IMR-90 (cell line): ENCODE measurements at regions not wholly inside any gene's neighbourhood (a gene's known extent, or its start where the extent isn't known, plus 50 kb on each side); places are given as distances from the start of the nearest gene placed in this dataset.

ENCODE experiments used
- ATAC-seq: fragments of 200-7000 bp; cut with Tn5 transposase; 2 replicates; pipeline ENCODE4 v1.9.1; 2020; ENCODE audit warnings: low read depth, mild to moderate bottlenecking, moderate library complexity
- BruUV-seq: library from RNA; stranded (reverse); fragments of 400-500 nt; replicated peaks from 2 replicates; lab custom pipeline; 2021; lab: Mats Ljungman, UMichigan
- CTCF ChIA-PET: fragments of 300-600 bp; formaldehyde crosslinking; extraction: SDS; loops from one replicate; lab custom pipeline; 2021; ENCODE audit warnings: antibody characterized with exemption; lab: Yijun Ruan, JAX
- POLR2A ChIA-PET: fragments of 300-600 bp; sonication (Branson Sonifier 250); formaldehyde crosslinking; loops from one replicate; lab custom pipeline; 2022; ENCODE audit warnings: antibody characterized with exemption; ENCODE audit not compliant: unreplicated experiment; lab: Charles Lee
- DNase-seq: peaks from one replicate; pipeline ENCODE4 v3.0.0; 2013
- H2AFZ ChIP-seq: replicated peaks from 2 replicates; pipeline ENCODE3; 2013; ENCODE audit warnings: low read length, mild to moderate bottlenecking; ENCODE audit not compliant: poor library complexity
- H2AK5ac ChIP-seq: 2 replicates; pipeline ENCODE4 v1.6.1; 2013; ENCODE audit warnings: low read depth, low read length, inconsistent platforms
- H2AK9ac ChIP-seq: replicated peaks from 2 replicates; pipeline ENCODE3; 2013; ENCODE audit warnings: mild to moderate bottlenecking, low read depth, low read length, moderate library complexity; ENCODE audit not compliant: poor library complexity
- H2BK120ac ChIP-seq: 2 replicates; pipeline ENCODE4 v1.6.1; 2013; ENCODE audit warnings: low read depth, low read length, inconsistent platforms
- H2BK15ac ChIP-seq: 3 replicates; pipeline ENCODE4 v1.6.1; 2013; ENCODE audit warnings: low read depth, low read length, inconsistent platforms
- H2BK20ac ChIP-seq: 2 replicates; pipeline ENCODE4 v1.6.1; 2013; ENCODE audit warnings: low read depth, mild to moderate bottlenecking, inconsistent platforms, low read length, moderate library complexity
- H2BK5ac ChIP-seq: 2 replicates; pipeline ENCODE4 v1.6.1; 2013; ENCODE audit warnings: mild to moderate bottlenecking, low read depth, low read length, inconsistent platforms; ENCODE audit not compliant: poor library complexity, severe bottlenecking
- H3K14ac ChIP-seq: replicated peaks from 2 replicates; pipeline ENCODE4 v1.6.1; 2013; ENCODE audit warnings: low read depth, low read length, inconsistent platforms
- H3K18ac ChIP-seq: 2 replicates; pipeline ENCODE4 v1.6.1; 2013; ENCODE audit warnings: low read depth, low read length, control low read depth
- H3K23ac ChIP-seq: 2 replicates; pipeline ENCODE4 v1.6.1; 2013; ENCODE audit warnings: low read depth, low read length, inconsistent platforms
- H3K27ac ChIP-seq: 2 replicates; pipeline ENCODE4 v1.5.1; 2013; ENCODE audit warnings: mild to moderate bottlenecking, control low read depth, low read length; ENCODE audit not compliant: insufficient read depth
- H3K27me3 ChIP-seq: 2 replicates; pipeline ENCODE4 v1.6.1; 2013; ENCODE audit warnings: low read length; ENCODE audit not compliant: control insufficient read depth, insufficient read depth
- H3K36me3 ChIP-seq: 2 replicates; pipeline ENCODE4 v1.6.1; 2013; ENCODE audit warnings: low read length, mixed read lengths; ENCODE audit not compliant: control insufficient read depth, insufficient read depth
- H3K4ac ChIP-seq: 2 replicates; pipeline ENCODE4 v1.6.1; 2013; ENCODE audit warnings: low read depth, low read length, inconsistent platforms
- H3K4me1 ChIP-seq: 2 replicates; pipeline ENCODE4 v1.6.1; 2013; ENCODE audit warnings: low read length, mixed read lengths; ENCODE audit not compliant: control insufficient read depth, insufficient read depth
- H3K4me2 ChIP-seq: 2 replicates; pipeline ENCODE4 v1.6.1; 2013; ENCODE audit warnings: low read depth, mild to moderate bottlenecking, control low read depth, low read length, moderate library complexity
- H3K4me3 ChIP-seq: 2 replicates; pipeline ENCODE4 v1.5.1; 2013; ENCODE audit warnings: low read depth, mild to moderate bottlenecking, control low read depth, low read length, moderate library complexity; ENCODE audit not compliant: insufficient read depth
- H3K56ac ChIP-seq: 2 replicates; pipeline ENCODE4 v1.6.1; 2013; ENCODE audit warnings: low read length, inconsistent platforms; ENCODE audit not compliant: insufficient read depth; ENCODE audit errors: extremely low read depth
- H3K79me1 ChIP-seq, 2 experiments: 2 replicates each; pipeline ENCODE4 v1.6.1; 2013; ENCODE audit warnings: low read length in 2 of 2, inconsistent platforms in 1 of 2, low read depth in 1 of 2
- H3K9ac ChIP-seq: 2 replicates; pipeline ENCODE4 v1.6.1; 2013; ENCODE audit warnings: low read depth, low read length, control low read depth
- H3K9me1 ChIP-seq: 2 replicates; pipeline ENCODE4 v1.6.1; 2013; ENCODE audit warnings: low read length, inconsistent platforms; ENCODE audit not compliant: insufficient read depth
- H3K9me3 ChIP-seq: 2 replicates; pipeline ENCODE4 v1.6.1; 2013; ENCODE audit warnings: low read length; ENCODE audit not compliant: control insufficient read depth, insufficient read depth
- H4K20me1 ChIP-seq: 2 replicates; pipeline ENCODE4 v1.6.1; 2013; ENCODE audit warnings: low read length, inconsistent platforms; ENCODE audit not compliant: insufficient read depth
- H4K5ac ChIP-seq: 2 replicates; pipeline ENCODE4 v1.6.1; 2013; ENCODE audit warnings: mild to moderate bottlenecking, low read depth, low read length, control low read depth
- H4K8ac ChIP-seq, 2 experiments: 2 replicates each; pipeline ENCODE4 v1.6.1; 2013; ENCODE audit warnings: low read depth in 2 of 2, low read length in 2 of 2, control low read depth in 1 of 2, inconsistent platforms in 1 of 2
- H4K91ac ChIP-seq: 2 replicates; pipeline ENCODE4 v1.6.1; 2013; ENCODE audit warnings: low read depth, low read length, inconsistent platforms; ENCODE audit not compliant: insufficient read depth
- BHLHE40 ChIP-seq: fragments of 150-350 bp; IDR thresholded peaks from 2 replicates; pipeline ENCODE4 v1.6.1; 2016; ENCODE audit warnings: mild to moderate bottlenecking, low read depth, low read length
- CEBPB ChIP-seq: IDR thresholded peaks from 2 replicates; pipeline ENCODE4 v1.6.1; 2012; ENCODE audit warnings: low read depth, low read length, improper control_type of control experiment
- CHD1 ChIP-seq: IDR thresholded peaks from 2 replicates; pipeline ENCODE4 v1.6.1; 2012; ENCODE audit warnings: low read depth, low read length, improper control_type of control experiment
- CTCF ChIP-seq: conservative IDR thresholded peaks from 2 replicates; pipeline ENCODE4 v1.5.1; 2012; ENCODE audit warnings: mild to moderate bottlenecking, low read depth, low read length, improper control_type of control experiment
- ELK1 ChIP-seq: fragments of 150-350 bp; IDR thresholded peaks from 2 replicates; pipeline ENCODE4 v1.6.1; 2016; ENCODE audit warnings: low read depth, mild to moderate bottlenecking, low read length, moderate library complexity, borderline replicate concordance
- FOS ChIP-seq: fragments of 150-350 bp; IDR thresholded peaks from 2 replicates; pipeline ENCODE4 v1.6.1; 2016; ENCODE audit warnings: low read depth, low read length
- MAZ ChIP-seq: IDR thresholded peaks from 2 replicates; pipeline ENCODE4 v1.6.1; 2012; ENCODE audit warnings: low read depth, mild to moderate bottlenecking, low read length, improper control_type of control experiment, moderate library complexity, borderline replicate concordance
- MXI1 ChIP-seq: IDR thresholded peaks from 2 replicates; pipeline ENCODE4 v1.6.1; 2012; ENCODE audit warnings: low read depth, mild to moderate bottlenecking, low read length, moderate library complexity, borderline replicate concordance
- NFE2L2 ChIP-seq: fragments of 150-350 bp; IDR thresholded peaks from 2 replicates; pipeline ENCODE4 v1.6.1; 2016; ENCODE audit warnings: low read depth, mild to moderate bottlenecking, low read length
- POLR2A ChIP-seq: IDR thresholded peaks from 2 replicates; pipeline ENCODE4 v1.6.1; 2012; ENCODE audit warnings: mild to moderate bottlenecking, low read depth, low read length
- RAD21 ChIP-seq: IDR thresholded peaks from 2 replicates; pipeline ENCODE4 v1.6.1; 2012; ENCODE audit warnings: low read length, improper control_type of control experiment
- RCOR1 ChIP-seq: IDR thresholded peaks from 2 replicates; pipeline ENCODE4 v1.6.1; 2012; ENCODE audit warnings: mild to moderate bottlenecking, low read length, improper control_type of control experiment; ENCODE audit not compliant: insufficient replicate concordance
- RFX5 ChIP-seq: IDR thresholded peaks from 2 replicates; pipeline ENCODE4 v1.8.0; 2012; ENCODE audit warnings: low read depth, mild to moderate bottlenecking, low read length, moderate library complexity
- SMC3 ChIP-seq: fragments of 150-350 bp; IDR thresholded peaks from 2 replicates; pipeline ENCODE4 v1.6.1; 2016; ENCODE audit warnings: low read depth, mild to moderate bottlenecking, antibody characterized with exemption, low read length, moderate library complexity
- USF2 ChIP-seq: fragments of 150-350 bp; IDR thresholded peaks from 2 replicates; pipeline ENCODE4 v1.6.1; 2017; ENCODE audit warnings: mild to moderate bottlenecking, antibody characterized with exemption, low read length, low read depth
- WGBS, 2 experiments: methylation state at CpG; one replicate each; pipeline versions ENCODE4 v1.1.5 to v1.1.7; 2013; ENCODE audit warnings: missing lambda C conversion rate in 2 of 2; ENCODE audit not compliant: insufficient read length in 1 of 2; ENCODE audit errors: extremely low coverage in 2 of 2; 5-methylcytosine and 5-hydroxymethylcytosine counted together
- dilution Hi-C: fragments of 300-500 bp; cut with HindIII; formaldehyde crosslinking; loops from one replicate; pipeline ENCODE4 v1.14.3; 2018; ENCODE audit warnings: low sequenced_read_pairs; ENCODE audit not compliant: unreplicated experiment
- in situ Hi-C: fragments of 300-500 bp; cut with MboI; formaldehyde crosslinking; loops from 3 replicates; pipeline ENCODE4 v1.14.3; 2019; ENCODE audit warnings: low sequenced_read_pairs, inconsistent platforms, mixed read lengths
- intact Hi-C: fragments of 100-400 bp; cut with micrococcal nuclease; formaldehyde crosslinking; loops from 2 replicates; pipeline ENCODE4 v1.10.0; 2022

- H3K4ac ChIP-seq: peak overlapping the region; percentile 97
- H2AK5ac ChIP-seq: peak overlapping the region; percentile 63
- H3K4me2 ChIP-seq: peak overlapping the region; percentile 42
- peak overlapping the region; percentile 37 for H2AFZ ChIP-seq
- H4K91ac ChIP-seq: peak overlapping the region; percentile 97
- H4K8ac ChIP-seq: peak overlapping the region; percentile 72 to 94; a peak in 3 of 4 replicates
- peak overlapping the region; percentile 86 for H3K23ac ChIP-seq
- H3K79me1 ChIP-seq: no peaks in the 10 kb centered on the region
- intact Hi-C loops (no loop called here), dilution Hi-C loops (no loop called here), in situ Hi-C loops (no loop called here)
- peak overlapping the region; percentile 82 for H3K56ac ChIP-seq
- no peak overlapping the region for H3K9ac ChIP-seq
- H2BK120ac ChIP-seq: peak overlapping the region; percentile 95
- peak overlapping the region; percentile 87 for H2BK20ac ChIP-seq
- no peaks in the 10 kb centered on the region for H4K20me1 ChIP-seq
- peak; percentile 66 for ATAC-seq
- peaks cover 12% of the 10 kb centered on the region for H3K4me1 ChIP-seq
- peak overlapping the region; percentile 75; the same call in 2 of the 3 replicates for H2BK15ac ChIP-seq
- 20% methylated on average over 3 of the region's 6 CpGs; no CpG with 5 or more reads in 1 of the 2 experiments for WGBS, 2 experiments
- DNase-seq: peak; percentile 85
- no peak overlapping the region for H3K4me3 ChIP-seq
- BruUV-seq: no TSS peak
- peak overlapping the region; percentile 100 for H2BK5ac ChIP-seq
- POLR2A ChIA-PET: interaction anchor here (0.6 to 1.1 kb wide), 3 partner anchors 11 to 271 kb away, joined by 3 read pairs; no protein-coding TSS in a partner anchor
- H3K14ac ChIP-seq: peak overlapping the region; percentile 85
- H3K27ac ChIP-seq: peak overlapping the region; percentile 70
- H4K5ac ChIP-seq: peak overlapping the region; percentile 94
- no peaks in the 10 kb centered on the region for H3K27me3 ChIP-seq
- H3K36me3 ChIP-seq: no peaks in the 10 kb centered on the region
- peak overlapping the region; percentile 96 for H3K18ac ChIP-seq
- peak overlapping the region; percentile 89 for H2AK9ac ChIP-seq
- H3K9me3 ChIP-seq: no peaks in the 10 kb centered on the region
- TF ChIP-seq ELK1 (no peak), SMC3 (no peak; the same call in 1 of the 2 replicates), MXI1 (no peak), POLR2A (no peak), RCOR1 (no peak), RAD21 (no peak), BHLHE40 (no peak), FOS (no peak), NFE2L2 (no peak), CEBPB (no peak), USF2 (no peak), MAZ (no peak), CHD1 (no peak), RFX5 (no peak), CTCF (no peak)
- CTCF ChIA-PET: interaction anchor here (0.6 kb wide), 1 partner anchor 396 kb away, joined by 3 read pairs; no protein-coding TSS in a partner anchor
- H3K9me1 ChIP-seq: peaks cover 7% of the 10 kb centered on the region; the same call in 1 of the 2 replicates
Measured at GRCh38 chr5:143986516-143987212, 174.7 kb downstream of the HMHB1 start.
